Liver (tissue), 8 donors: ENCODE measurements at regions not wholly inside any gene's neighbourhood (a gene's known extent, or its start where the extent isn't known, plus 50 kb on each side); places are given as distances from the start of the nearest gene placed in this dataset.

Experiments used
- DNase-seq: peaks from one replicate; pipeline ENCODE4 v3.0.0-alpha.2; 2017; ENCODE audit warnings: low spot score
- H3K27ac ChIP-seq, 2 donors: one replicate each; pipeline ENCODE4 v1.7.0; 2013; ENCODE audit warnings: inconsistent platforms in 2 of 2, low read length in 2 of 2, control low read depth in 1 of 2, low read depth in 1 of 2, mild to moderate bottlenecking in 1 of 2
- H3K27me3 ChIP-seq, 4 donors: one replicate each; pipeline versions ENCODE4 v1.6.1 to v1.7.0; 2013; ENCODE audit warnings: low read length in 3 of 4, inconsistent platforms in 1 of 4, mild to moderate bottlenecking in 1 of 4, moderate library complexity in 1 of 4; ENCODE audit not compliant: control insufficient read depth in 4 of 4, insufficient read depth in 4 of 4
- H3K36me3 ChIP-seq, 4 donors: one replicate each; pipeline versions ENCODE4 v1.6.1 to v1.7.0; 2013; ENCODE audit warnings: low read length in 3 of 4, mild to moderate bottlenecking in 3 of 4, low read depth in 1 of 4, moderate library complexity in 1 of 4; ENCODE audit not compliant: control insufficient read depth in 4 of 4, insufficient read depth in 3 of 4
- H3K4me1 ChIP-seq, 4 donors: one replicate each; pipeline versions ENCODE4 v1.6.1 to v1.7.0; 2013; ENCODE audit warnings: low read length in 3 of 4, mild to moderate bottlenecking in 3 of 4, moderate library complexity in 1 of 4; ENCODE audit not compliant: control insufficient read depth in 4 of 4, insufficient read depth in 4 of 4
- H3K4me3 ChIP-seq, 3 donors: one replicate each; pipeline versions ENCODE4 v1.6.1 to v1.7.0; 2013; ENCODE audit warnings: low read length in 3 of 3, control low read depth in 1 of 3, low read depth in 1 of 3, mild to moderate bottlenecking in 1 of 3
- H3K9ac ChIP-seq, 2 donors: one replicate each; pipeline ENCODE4 v1.7.0; 2013; ENCODE audit warnings: low read length in 2 of 2, mild to moderate bottlenecking in 2 of 2, moderate library complexity in 2 of 2, control low read depth in 1 of 2, low read depth in 1 of 2
- H3K9me3 ChIP-seq, 4 donors: one replicate each; pipeline versions ENCODE4 v1.6.1 to v1.7.0; 2013; ENCODE audit warnings: low read length in 3 of 4; ENCODE audit not compliant: control insufficient read depth in 4 of 4
- ATF3 ChIP-seq: IDR thresholded peaks from 2 replicates; pipeline ENCODE4 v1.6.1; 2016; ENCODE audit warnings: antibody characterized with exemption
- EGR1 ChIP-seq, 2 donors: IDR thresholded peaks; 2 replicates each; pipeline ENCODE4 v1.6.1; 2016 to 2018; ENCODE audit warnings: antibody characterized with exemption in 2 of 2, low read depth in 2 of 2
- FOXA1 ChIP-seq: IDR thresholded peaks from 2 replicates; pipeline ENCODE4 v1.6.1; 2016; ENCODE audit warnings: antibody characterized with exemption
- FOXA2 ChIP-seq: IDR thresholded peaks from 2 replicates; pipeline ENCODE4 v1.6.1; 2016; ENCODE audit warnings: antibody characterized with exemption
- GABPA ChIP-seq, 2 donors: IDR thresholded peaks in 1 of 2; conservative IDR thresholded peaks in 1 of 2; 2 replicates each; pipeline ENCODE4 v1.6.1; 2016; ENCODE audit warnings: antibody characterized with exemption in 2 of 2, mild to moderate bottlenecking in 1 of 2, moderate library complexity in 1 of 2
- HNF4A ChIP-seq, 2 donors: conservative IDR thresholded peaks; 2 replicates each; pipeline ENCODE4 v1.6.1; 2016; ENCODE audit warnings: antibody characterized with exemption in 2 of 2, mild to moderate bottlenecking in 2 of 2
- HNF4G ChIP-seq: IDR thresholded peaks from 2 replicates; pipeline ENCODE4 v1.6.1; 2016; ENCODE audit warnings: antibody characterized with exemption
- JUND ChIP-seq, 2 donors: IDR thresholded peaks; 2 replicates each; pipeline ENCODE4 v1.6.1; 2016; ENCODE audit warnings: antibody characterized with exemption in 2 of 2
- NR2F2 ChIP-seq: IDR thresholded peaks from 2 replicates; pipeline ENCODE4 v1.6.1; 2016; ENCODE audit warnings: antibody characterized with exemption
- RAD21 ChIP-seq, 2 donors: IDR thresholded peaks; 2 replicates each; pipeline ENCODE4 v1.6.1; 2016; ENCODE audit warnings: antibody characterized with exemption in 2 of 2, mild to moderate bottlenecking in 2 of 2
- REST ChIP-seq: IDR thresholded peaks from 2 replicates; pipeline ENCODE4 v1.6.1; 2016; ENCODE audit warnings: antibody characterized with exemption, mild to moderate bottlenecking
- RXRA ChIP-seq, 2 donors: IDR thresholded peaks; 2 replicates each; pipeline ENCODE4 v1.6.1; 2017 to 2018; ENCODE audit warnings: antibody characterized with exemption in 2 of 2, mild to moderate bottlenecking in 1 of 2
- SP1 ChIP-seq: IDR thresholded peaks from 2 replicates; pipeline ENCODE4 v1.6.1; 2018; ENCODE audit warnings: antibody characterized with exemption, mild to moderate bottlenecking
- TAF1 ChIP-seq: conservative IDR thresholded peaks from 2 replicates; pipeline ENCODE4 v1.6.1; 2016; ENCODE audit warnings: antibody characterized with exemption, mild to moderate bottlenecking
- YY1 ChIP-seq: IDR thresholded peaks from 2 replicates; pipeline ENCODE4 v1.6.1; 2016; ENCODE audit warnings: antibody characterized with exemption, mild to moderate bottlenecking
- ZBTB33 ChIP-seq: IDR thresholded peaks from 2 replicates; pipeline ENCODE4 v1.6.1; 2016; ENCODE audit warnings: antibody characterized with exemption
- WGBS: extraction: QIAGEN DNeasy Blood & Tissue Kit; methylation state at CpG from one replicate; pipeline ENCODE4 v1.1.7; 2013; 5-methylcytosine and 5-hydroxymethylcytosine counted together
- TF ChIP-seq, protein P1 (sequence below): IDR thresholded peaks from 2 replicates; pipeline ENCODE4 v1.6.1; 2016; ENCODE audit warnings: antibody characterized with exemption
- TF ChIP-seq, protein P2 (sequence below): fragments of 150-350 bp; IDR thresholded peaks from 2 replicates; pipeline ENCODE4 v1.5.1; 2017; ENCODE audit warnings: improper control_type of control experiment, low read depth, low read length; ENCODE audit not compliant: missing input control
- donor health status: healthy.
- donor health status: healthy.
- donor health status: healthy.
- donor health status: healthy.
- donor health status: healthy.

DNA sequence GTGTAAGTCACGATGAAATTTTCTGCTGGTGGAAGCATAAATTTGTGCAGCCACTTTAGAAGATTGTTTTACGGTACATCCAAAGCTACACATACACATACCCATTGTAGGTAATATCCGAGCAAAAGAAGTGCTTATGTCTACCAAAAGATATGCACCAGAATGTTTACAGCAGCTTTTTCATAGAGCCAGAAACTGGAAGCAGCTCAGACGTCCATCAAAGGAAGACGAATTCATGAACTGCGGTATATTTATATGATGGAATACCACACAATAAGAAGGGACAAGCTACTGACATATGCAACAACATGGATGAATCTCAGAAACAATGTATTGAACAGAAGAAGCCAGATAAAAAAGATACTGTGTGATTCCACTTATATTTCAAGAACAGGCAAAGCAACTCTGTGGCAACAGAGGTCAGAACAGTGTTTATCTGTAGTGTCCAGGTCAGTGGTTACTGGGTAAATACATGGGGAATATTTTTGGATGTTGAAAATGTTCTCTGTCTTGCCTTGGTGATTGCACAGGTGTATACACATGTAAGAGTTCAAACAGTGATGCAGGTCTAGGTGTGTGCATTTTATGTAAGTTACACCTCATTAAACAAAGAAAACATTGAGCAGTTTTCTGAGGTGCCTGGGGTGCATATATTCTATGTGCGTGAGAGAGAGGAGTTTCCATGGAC is 51.9 kb upstream of the EXOC2 start:
- H3K36me3 ChIP-seq: no peaks in the 10 kb centered on the region
- TF ChIP-seq ZBTB33 (no peak), TAF1 (no peak), GABPA (IDR thresholded peaks at IDR 0.05 in 1 of 2, conservative IDR thresholded peaks at IDR 0.05 in 1 of 2) (no peak), RXRA (IDR thresholded peaks at IDR 0.05) (peak; percentile 21 to 35), FOXA1 (no peak), ATF3 (no peak), HNF4G (no peak), REST (no peak), NR2F2 (no peak), SP1 (no peak), FOXA2 (peak; percentile 37), EGR1 (IDR thresholded peaks at IDR 0.05; ENCODE audit: low read depth in 2 of 2) (no peak), JUND (IDR thresholded peaks at IDR 0.05) (no peak), HNF4A (conservative IDR thresholded peaks at IDR 0.05) (peak; percentile 19 to 21), YY1 (no peak), RAD21 (IDR thresholded peaks at IDR 0.05) (no peak)
- TF ChIP-seq, protein P1, sequence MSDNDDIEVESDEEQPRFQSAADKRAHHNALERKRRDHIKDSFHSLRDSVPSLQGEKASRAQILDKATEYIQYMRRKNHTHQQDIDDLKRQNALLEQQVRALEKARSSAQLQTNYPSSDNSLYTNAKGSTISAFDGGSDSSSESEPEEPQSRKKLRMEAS: no peak
- TF ChIP-seq, protein P2, sequence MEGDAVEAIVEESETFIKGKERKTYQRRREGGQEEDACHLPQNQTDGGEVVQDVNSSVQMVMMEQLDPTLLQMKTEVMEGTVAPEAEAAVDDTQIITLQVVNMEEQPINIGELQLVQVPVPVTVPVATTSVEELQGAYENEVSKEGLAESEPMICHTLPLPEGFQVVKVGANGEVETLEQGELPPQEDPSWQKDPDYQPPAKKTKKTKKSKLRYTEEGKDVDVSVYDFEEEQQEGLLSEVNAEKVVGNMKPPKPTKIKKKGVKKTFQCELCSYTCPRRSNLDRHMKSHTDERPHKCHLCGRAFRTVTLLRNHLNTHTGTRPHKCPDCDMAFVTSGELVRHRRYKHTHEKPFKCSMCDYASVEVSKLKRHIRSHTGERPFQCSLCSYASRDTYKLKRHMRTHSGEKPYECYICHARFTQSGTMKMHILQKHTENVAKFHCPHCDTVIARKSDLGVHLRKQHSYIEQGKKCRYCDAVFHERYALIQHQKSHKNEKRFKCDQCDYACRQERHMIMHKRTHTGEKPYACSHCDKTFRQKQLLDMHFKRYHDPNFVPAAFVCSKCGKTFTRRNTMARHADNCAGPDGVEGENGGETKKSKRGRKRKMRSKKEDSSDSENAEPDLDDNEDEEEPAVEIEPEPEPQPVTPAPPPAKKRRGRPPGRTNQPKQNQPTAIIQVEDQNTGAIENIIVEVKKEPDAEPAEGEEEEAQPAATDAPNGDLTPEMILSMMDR: no peak
- no peak overlapping the region for H3K4me3 ChIP-seq
- no peak overlapping the region for H3K27ac ChIP-seq
- H3K4me1 ChIP-seq: peaks cover 4 to 16% (median 12%) of the 10 kb centered on the region in 4 donors
- H3K9me3 ChIP-seq: no peaks in the 10 kb centered on the region
- H3K27me3 ChIP-seq: no peaks in the 10 kb centered on the region
- no peak for DNase-seq
- no peak overlapping the region for H3K9ac ChIP-seq
- 74% methylated on average over 7 of the region's 7 CpGs for WGBS
